A549 (cell line): ENCODE measurements at regions not wholly inside any gene's neighbourhood (a gene's known extent, or its start where the extent isn't known, plus 50 kb on each side); places are given as distances from the start of the nearest gene placed in this dataset.

Experiments
- ATAC-seq, 2 experiments: fragments of 200-7000 bp in 1 of 2; fragments of >200 bp in 1 of 2; cut with Nextera tagmentation in 1 of 2; cut with Tn5 transposase in 1 of 2; 3 replicates each; pipeline versions ENCODE4 v1.8.0 to v1.9.1; 2018 to 2020; ENCODE audit warnings: mild to moderate bottlenecking in 1 of 2, moderate library complexity in 1 of 2
- CTCF ChIA-PET: fragments of 300-600 bp; sonication (Branson Sonifier 250); formaldehyde crosslinking; extraction: SDS; loops from one replicate; lab custom pipeline; 2021; ENCODE audit warnings: antibody characterized with exemption, inconsistent platforms; lab: Yijun Ruan, JAX
- POLR2A ChIA-PET: fragments of 350-600 bp; formaldehyde crosslinking; extraction: SDS; loops from one replicate; lab custom pipeline; 2021; ENCODE audit warnings: antibody characterized with exemption, inconsistent platforms; lab: Yijun Ruan, JAX
- DNase-seq, 2 experiments: peaks; one replicate each; pipeline versions ENCODE4 v3.0.0 to v3.0.0-alpha.2; 2011 to 2016; ENCODE audit warnings: low read depth in 1 of 2, low spot score in 1 of 2
- FAIRE-seq: peaks from 2 replicates; lab custom pipeline; 2011; peaks lifted over from hg19 to GRCh38; lab: Jason Lieb, UNC
- H3K27ac ChIP-seq, 2 experiments: fragments of >200 bp; sonication (Bioruptor Twin); formaldehyde crosslinking; 3 replicates each; pipeline ENCODE4 v1.5.1; 2016 to 2017
- H3K4me1 ChIP-seq: fragments of >200 bp; sonication (Bioruptor Twin); formaldehyde crosslinking; 3 replicates; pipeline ENCODE4 v1.6.1; 2016
- H3K4me2 ChIP-seq: fragments of >200 bp; sonication (Bioruptor Twin); formaldehyde crosslinking; 3 replicates; pipeline ENCODE4 v1.6.1; 2016
- H3K4me3 ChIP-seq: fragments of >200 bp; sonication (Bioruptor Twin); formaldehyde crosslinking; 3 replicates; pipeline ENCODE4 v1.5.1; 2016
- H3K9me3 ChIP-seq: fragments of >200 bp; sonication (Bioruptor Twin); formaldehyde crosslinking; 3 replicates; pipeline ENCODE4 v1.6.1; 2016
- ATOH8 ChIP-seq: fragments of 250-450 bp; sonication (Bioruptor Pico); IDR thresholded peaks from 2 replicates; pipeline ENCODE4 v1.5.0; 2020; ENCODE audit warnings: low read depth, mild to moderate bottlenecking, moderate library complexity
- BCL3 ChIP-seq: fragments of >200 bp; sonication (Bioruptor Twin); formaldehyde crosslinking; IDR thresholded peaks from 3 replicates; pipeline ENCODE4 v1.6.1; 2016
- CBX2 ChIP-seq: fragments of 200-600 bp; sonication (generic); IDR thresholded peaks from 2 replicates; pipeline ENCODE4 v1.6.1; 2016; ENCODE audit warnings: low read depth, mild to moderate bottlenecking, borderline replicate concordance
- CBX8 ChIP-seq: fragments of 200-600 bp; sonication (generic); IDR thresholded peaks from 2 replicates; pipeline ENCODE4 v1.6.1; 2016
- E2F6 ChIP-seq: IDR thresholded peaks from 2 replicates; pipeline ENCODE4 v1.6.1; 2012; ENCODE audit warnings: low read depth, borderline replicate concordance
- EHMT2 ChIP-seq: fragments of 200-600 bp; sonication (generic); IDR thresholded peaks from 2 replicates; pipeline ENCODE4 v1.6.1; 2016; ENCODE audit warnings: antibody characterized with exemption, low read depth, mild to moderate bottlenecking, moderate library complexity
- EP300 ChIP-seq, 2 experiments: fragments of >200 bp; sonication (Bioruptor Twin); formaldehyde crosslinking; IDR thresholded peaks; 2 replicates in 1 of 2; 3 replicates in 1 of 2; pipeline ENCODE4 v1.6.1; 2016 to 2017
- ESRRA ChIP-seq: fragments of 150-350 bp; IDR thresholded peaks from 2 replicates; pipeline ENCODE4 v1.6.1; 2014; ENCODE audit warnings: mild to moderate bottlenecking, low read length, borderline replicate concordance
- FOSB ChIP-seq: fragments of 250-450 bp; sonication (Bioruptor Pico); IDR thresholded peaks from 2 replicates; pipeline ENCODE4 v1.5.0; 2020; ENCODE audit warnings: mild to moderate bottlenecking, moderate library complexity
- HOXB5 ChIP-seq: fragments of 250-450 bp; sonication (Bioruptor Pico); IDR thresholded peaks from 2 replicates; pipeline ENCODE4 v1.5.0; 2020; ENCODE audit warnings: mild to moderate bottlenecking, moderate library complexity
- JUNB ChIP-seq: fragments of >200 bp; sonication (Bioruptor Twin); formaldehyde crosslinking; IDR thresholded peaks from 2 replicates; pipeline ENCODE4 v1.6.1; 2016
- KDM5A ChIP-seq: fragments of 200-600 bp; sonication (generic); IDR thresholded peaks from 2 replicates; pipeline ENCODE4 v1.6.1; 2016; ENCODE audit warnings: antibody characterized with exemption, mild to moderate bottlenecking
- MAFK ChIP-seq: fragments of 450-650 bp; IDR thresholded peaks from 2 replicates; pipeline ENCODE4 v1.6.1; 2014; ENCODE audit not compliant: partially characterized antibody
- MYC ChIP-seq: IDR thresholded peaks from 2 replicates; pipeline ENCODE4 v1.6.1; 2012; ENCODE audit warnings: mild to moderate bottlenecking, inconsistent platforms, low read length, improper control_type of control experiment, borderline replicate concordance
- PBX3 ChIP-seq: IDR thresholded peaks from 2 replicates; pipeline ENCODE4 v1.6.1; 2012
- POLR2AphosphoS2 ChIP-seq: conservative IDR thresholded peaks from 2 replicates; pipeline ENCODE4 v1.6.1; 2012; ENCODE audit warnings: low read length, improper control_type of control experiment, inconsistent platforms
- RARB ChIP-seq: fragments of 250-450 bp; sonication (Bioruptor Pico); IDR thresholded peaks from 2 replicates; pipeline ENCODE4 v1.8.0; 2021; ENCODE audit warnings: mild to moderate bottlenecking, moderate library complexity
- RCOR1 ChIP-seq: fragments of 150-350 bp; IDR thresholded peaks from 2 replicates; pipeline ENCODE4 v1.6.1; 2014; ENCODE audit warnings: antibody characterized with exemption, low read length, low read depth
- USF2 ChIP-seq: fragments of 450-650 bp; IDR thresholded peaks from 2 replicates; pipeline ENCODE4 v1.6.1; 2014; ENCODE audit warnings: antibody characterized with exemption
- ZNF302 ChIP-seq: fragments of 250-450 bp; sonication (Bioruptor Pico); IDR thresholded peaks from 2 replicates; pipeline ENCODE4 v1.9.0; 2021; ENCODE audit warnings: inconsistent platforms, mild to moderate bottlenecking, moderate library complexity
- WGBS: methylation state at CpG from one replicate; pipeline ENCODE4 v1.1.6; 2017; ENCODE audit errors: missing lambda C conversion rate; 5-methylcytosine and 5-hydroxymethylcytosine counted together

- no peaks in the 10 kb centered on the region for H3K4me1 ChIP-seq
- CTCF ChIA-PET: interaction anchor here (0.5 kb wide), 1 partner anchor 211 kb away, joined by 3 read pairs; no protein-coding TSS in a partner anchor
- POLR2A ChIA-PET: no interaction called here
- FAIRE-seq (no peak), DNase-seq (no peak), ATAC-seq (no peak)
- no peak overlapping the region for H3K4me2 ChIP-seq
- H3K27ac ChIP-seq: no peak overlapping the region
- WGBS: 74% methylated on average over 3 of the region's 3 CpGs
- no peak overlapping the region for H3K4me3 ChIP-seq
- TF ChIP-seq CBX2 (no peak), MYC (no peak), EHMT2 (no peak), CBX8 (no peak), POLR2AphosphoS2 (no peak), EP300 (IDR thresholded peaks at IDR 0.05) (no peak), HOXB5 (CRISPR knock-in tag) (no peak)
- H3K9me3 ChIP-seq: no peaks in the 10 kb centered on the region
These were observed 134.7 kb downstream of the HLX start for GRCh38 chr1:221013691-221014660.

- Histone ChIP-seq H3K27ac (no peak overlapping the region), H3K4me3 (no peak overlapping the region), H3K9me3 (no peaks in the 10 kb centered on the region), H3K4me1 (no peaks in the 10 kb centered on the region), H3K4me2 (no peak overlapping the region)
- ATAC-seq: no peak
- no peak for FAIRE-seq
- CTCF ChIA-PET: no interaction called here
- POLR2A ChIA-PET: no interaction called here
- no peak for DNase-seq
- TF ChIP-seq E2F6: no peak
- no peak for TF ChIP-seq CBX8
- TF ChIP-seq ATOH8: no peak
- no peak for TF ChIP-seq ESRRA
- TF ChIP-seq RCOR1: no peak
- no peak for TF ChIP-seq RARB
- TF ChIP-seq ZNF302 (CRISPR knock-in tag): no peak
- WGBS: 81% methylated on average over 5 of the region's 5 CpGs
These were observed 136.0 kb downstream of the HLX start for GRCh38 chr1:221015159-221015790.

- Histone ChIP-seq H3K4me1 (no peaks in the 10 kb centered on the region), H3K27ac (no peak overlapping the region), H3K4me3 (no peak overlapping the region), H3K9me3 (no peaks in the 10 kb centered on the region), H3K4me2 (no peak overlapping the region)
- no peak for ATAC-seq
- CTCF ChIA-PET: interaction anchor here (0.7 kb wide), 1 partner anchor 247 kb away, joined by 3 read pairs; no protein-coding TSS in a partner anchor
- TF ChIP-seq KDM5A (no peak), FOSB (CRISPR knock-in tag) (no peak), PBX3 (no peak), EHMT2 (no peak), CBX8 (no peak)
- FAIRE-seq: no peak
- DNase-seq: no peak
- POLR2A ChIA-PET: no interaction called here
These were observed 137.5 kb downstream of the HLX start for GRCh38 chr1:221016751-221017150.

- no peaks in the 10 kb centered on the region for H3K4me1 ChIP-seq
- no peak for ATAC-seq
- DNase-seq: no peak
- no peak overlapping the region for H3K27ac ChIP-seq
- H3K4me3 ChIP-seq: no peak overlapping the region
- FAIRE-seq: no peak
- POLR2A ChIA-PET: no interaction called here
- CTCF ChIA-PET: no interaction called here
- WGBS: 27% methylated on average over 1 of the region's 1 CpG
- TF ChIP-seq USF2 (no peak), JUNB (no peak), BCL3 (no peak), MAFK (peak; percentile 86)
- TF ChIP-seq, all 56 proteins: peak for 1
- no peaks in the 10 kb centered on the region for H3K9me3 ChIP-seq
- H3K4me2 ChIP-seq: no peak overlapping the region
These were observed 139.2 kb downstream of the HLX start for GRCh38 chr1:221018414-221018813.
